ENCODE measurements at regions not wholly inside any gene's neighbourhood (a gene's known extent, or its start where the extent isn't known, plus 50 kb on each side); places are given as distances from the start of the nearest gene placed in this dataset.

DNA sequence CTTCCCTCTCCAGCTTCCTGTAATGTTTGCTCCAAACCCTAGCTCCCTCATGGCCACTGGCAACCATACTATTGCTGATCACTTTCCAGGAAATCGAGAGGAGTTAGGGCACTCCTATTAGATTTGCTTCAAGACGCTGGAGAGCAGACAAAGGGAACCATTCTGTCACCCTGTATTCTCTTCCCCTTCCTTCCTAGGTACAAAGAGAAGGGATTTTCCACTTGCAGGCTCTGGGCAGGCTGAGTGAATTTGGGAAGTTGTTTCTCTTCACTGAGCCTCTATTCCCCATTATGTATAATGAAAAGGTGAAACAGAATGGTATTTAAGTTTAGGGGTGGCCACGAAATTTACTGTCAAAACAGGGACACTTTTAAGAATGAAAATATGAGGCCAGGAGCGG lies 99.4 kb upstream of the LPP start:
- DNase-seq (ENCODE audit: extremely low read depth in 1 of 2, low read depth in 1 of 2), result no peak

DNA sequence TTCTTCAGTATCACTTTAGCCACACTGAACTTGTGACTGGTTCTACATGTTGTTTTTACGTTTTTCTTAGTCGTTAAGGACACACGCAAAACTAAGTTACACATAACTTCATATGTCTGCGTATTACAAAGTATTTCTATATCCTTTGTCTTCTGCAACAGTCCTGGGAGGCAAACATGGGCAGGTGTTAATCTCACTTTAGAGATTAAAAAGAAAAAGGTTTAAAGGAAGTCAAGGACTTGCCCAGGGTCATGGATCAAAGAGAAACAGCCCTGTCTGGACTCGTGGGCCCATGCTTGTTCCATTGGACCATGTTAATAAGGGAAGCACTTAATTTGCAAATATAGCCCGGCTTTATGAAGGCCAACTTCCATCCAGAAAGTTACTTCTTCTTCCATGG lies 98.6 kb upstream of the LPP start:
- no peak for DNase-seq (ENCODE audit: extremely low read depth in 1 of 2, low read depth in 1 of 2)

DNA sequence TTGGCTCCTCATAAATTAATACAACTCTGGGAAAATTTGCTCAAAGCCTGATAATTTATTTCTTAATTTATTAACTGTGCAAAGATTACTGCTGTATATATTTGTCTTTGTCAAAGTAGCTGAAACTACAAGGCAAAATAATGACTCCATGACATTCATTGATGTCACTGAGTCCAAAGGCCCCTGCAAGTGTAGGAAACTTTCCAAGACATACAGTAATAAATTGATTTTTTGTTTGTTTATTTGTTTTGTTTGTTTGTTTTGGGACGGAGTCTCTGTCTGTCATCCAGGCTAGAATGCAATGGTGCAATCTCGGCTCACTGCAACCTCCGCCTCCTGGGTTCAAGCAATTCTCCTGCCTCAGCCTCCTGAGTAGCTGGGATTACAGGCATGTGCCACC lies 96.8 kb upstream of the LPP start:
- no peak for DNase-seq (ENCODE audit: extremely low read depth in 1 of 2, low read depth in 1 of 2)

DNA sequence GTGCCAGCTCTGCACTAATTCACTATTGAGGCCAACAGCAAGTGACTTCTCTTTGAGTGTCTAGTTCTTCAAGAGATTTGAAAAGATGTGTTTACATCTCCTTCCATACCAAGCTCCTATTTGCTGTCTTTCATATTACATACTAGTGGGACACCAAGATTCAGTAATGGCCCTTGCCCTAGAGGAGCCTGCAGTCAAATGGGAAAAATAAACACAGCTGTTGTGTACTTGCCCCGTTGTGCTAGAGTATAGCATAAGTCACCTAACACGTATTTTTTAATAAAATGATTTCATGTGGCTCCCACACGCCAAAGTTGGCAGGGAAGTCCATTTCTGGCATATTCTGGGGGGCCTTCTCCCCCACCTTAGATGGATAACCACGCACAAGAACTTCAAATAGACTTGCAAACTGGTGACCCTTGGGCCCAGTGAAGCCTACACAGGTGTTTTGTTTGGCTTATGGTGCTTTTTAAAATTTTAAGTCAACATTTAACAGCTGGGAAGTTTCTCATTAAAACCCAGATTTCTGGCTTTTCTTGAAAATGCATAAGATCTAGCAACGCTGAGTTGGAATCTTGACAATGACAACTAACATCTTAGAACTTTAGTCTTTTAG lies 95.3 kb upstream of the LPP start:
- no peak for DNase-seq (ENCODE audit: extremely low read depth in 1 of 2, low read depth in 1 of 2)

DNA sequence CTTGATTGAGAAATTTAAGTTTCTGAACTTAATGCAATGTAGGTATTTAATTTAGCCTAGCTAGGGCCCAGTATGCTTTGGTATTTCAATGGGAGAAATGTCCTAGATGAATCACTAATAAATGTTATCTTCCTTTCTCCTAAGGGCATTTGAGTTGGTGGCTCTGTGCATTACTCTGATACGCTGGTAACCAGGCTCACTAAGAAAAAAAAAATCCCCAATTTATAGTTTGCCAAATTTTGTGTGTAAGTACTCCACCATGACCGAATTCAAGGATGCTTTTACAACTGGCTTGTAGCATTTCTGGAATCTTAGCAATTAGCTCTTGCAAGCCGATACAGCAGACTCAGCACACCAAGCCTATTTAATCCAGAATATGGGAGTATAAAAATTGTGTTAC lies 94.6 kb upstream of the LPP start:
- DNase-seq (ENCODE audit: extremely low read depth in 1 of 2, low read depth in 1 of 2), result no peak

DNA sequence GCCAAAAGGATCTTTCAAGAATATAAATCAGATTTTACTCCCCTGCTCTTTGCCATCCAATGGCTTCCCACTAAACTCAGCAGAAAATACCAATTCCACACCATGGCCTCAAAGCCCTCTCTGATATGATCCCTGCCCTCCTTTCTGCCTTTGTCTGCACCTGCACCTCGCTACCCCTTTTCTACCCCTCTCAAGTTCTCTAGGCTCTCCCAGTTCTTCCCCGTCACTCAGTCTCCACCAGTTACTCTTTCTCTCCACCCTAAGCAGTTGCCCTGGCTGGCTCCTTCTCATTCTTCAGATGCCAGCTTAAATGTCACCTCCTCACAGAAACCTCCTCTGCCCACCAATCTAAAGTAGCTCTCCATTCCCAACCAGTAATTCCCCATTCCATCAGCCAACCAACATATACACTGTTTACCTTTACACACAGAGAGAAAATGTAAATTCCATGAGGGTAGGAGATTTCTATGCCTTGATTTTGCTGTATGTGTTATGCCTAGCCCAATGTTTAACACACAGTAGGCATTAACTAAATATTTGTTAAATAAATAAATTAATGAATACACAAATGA lies 93.6 kb upstream of the LPP start:
- no peak for DNase-seq (ENCODE audit: extremely low read depth in 1 of 2, low read depth in 1 of 2)

DNA sequence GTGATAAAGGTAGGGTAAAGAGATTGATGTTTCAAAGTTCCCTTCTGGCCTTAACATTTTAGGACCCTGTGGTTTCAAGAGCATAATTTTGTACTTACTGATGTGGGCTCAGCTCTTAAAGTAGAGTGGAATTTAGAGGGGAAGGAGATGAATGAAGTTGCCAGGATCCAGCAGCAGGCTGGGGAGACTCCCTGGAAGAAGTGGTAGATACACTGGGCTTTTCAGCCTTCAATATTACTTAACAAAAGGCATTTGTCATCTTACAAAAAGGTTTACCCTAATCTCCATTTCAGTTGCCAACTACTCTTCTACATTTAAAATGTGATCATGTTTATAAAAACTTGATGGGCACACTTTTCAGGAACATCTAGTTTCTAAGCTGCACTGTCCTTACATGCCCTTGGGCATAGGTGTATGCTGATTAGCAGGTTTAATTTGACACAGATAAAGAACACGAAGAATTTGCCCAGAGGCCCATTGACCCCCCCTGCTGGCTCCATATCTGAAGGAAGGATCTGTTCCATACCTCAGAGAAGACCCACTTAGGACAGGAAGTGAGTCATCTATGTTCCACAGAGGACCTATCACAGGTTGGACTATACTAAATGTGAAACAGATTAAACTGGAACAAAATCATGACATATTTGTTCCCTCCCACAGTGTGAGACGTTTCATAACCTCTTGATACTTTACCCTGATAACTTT lies 93.0 kb upstream of the LPP start:
- no peak for DNase-seq (ENCODE audit: extremely low read depth in 1 of 2, low read depth in 1 of 2)

DNA sequence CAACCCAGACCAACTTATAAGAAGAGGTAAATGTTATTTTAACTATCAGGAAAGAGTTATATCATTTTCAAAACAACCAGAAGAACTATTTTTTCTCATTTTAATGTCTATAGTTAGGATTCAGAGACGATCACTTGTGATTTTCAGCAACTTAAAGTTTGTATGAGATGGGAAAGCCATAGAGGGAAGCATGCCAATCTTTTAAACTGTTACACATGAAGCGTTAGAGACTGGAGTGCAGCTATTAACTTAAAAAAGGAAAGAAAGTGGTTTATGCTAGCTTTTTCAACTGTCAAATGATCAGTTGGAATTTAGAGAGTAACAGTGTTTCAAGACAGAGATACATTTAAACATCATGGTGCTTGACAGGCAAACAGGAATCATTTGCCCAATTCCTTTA lies 91.7 kb upstream of the LPP start:
- DNase-seq (ENCODE audit: extremely low read depth in 1 of 2, low read depth in 1 of 2), result no peak

DNA sequence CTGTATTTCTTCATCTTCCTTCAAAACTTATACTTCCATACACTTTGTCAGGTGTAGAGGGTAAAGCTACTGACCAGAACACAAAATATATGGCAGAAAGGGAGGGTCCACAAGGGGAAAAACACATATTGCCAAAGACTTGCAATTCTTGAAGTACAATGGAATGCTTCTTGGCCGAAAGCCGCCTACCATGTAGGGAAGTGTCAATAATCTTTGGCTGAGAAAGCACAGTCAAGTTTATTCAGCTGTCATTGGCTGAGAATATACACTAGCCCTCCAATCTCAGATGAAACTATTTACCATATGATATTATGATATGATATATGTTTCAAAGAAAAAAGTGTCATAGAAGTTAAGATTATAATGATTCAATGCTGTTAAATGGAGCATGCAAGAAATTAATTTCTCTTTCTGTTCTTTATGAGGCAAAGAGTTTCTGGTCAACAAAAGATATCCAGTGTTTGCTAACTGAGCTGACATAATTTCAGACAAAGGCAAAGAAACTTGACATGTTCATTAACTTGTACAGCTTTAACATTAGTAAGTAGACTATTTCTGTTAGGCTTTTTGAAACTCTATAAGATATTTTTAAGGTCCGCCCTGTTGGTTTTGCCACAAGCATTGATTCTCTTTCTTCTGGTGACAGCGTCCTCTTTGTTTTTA lies 89.0 kb upstream of the LPP start:
- DNase-seq (ENCODE audit: extremely low read depth in 1 of 2, low read depth in 1 of 2), result no peak

DNA sequence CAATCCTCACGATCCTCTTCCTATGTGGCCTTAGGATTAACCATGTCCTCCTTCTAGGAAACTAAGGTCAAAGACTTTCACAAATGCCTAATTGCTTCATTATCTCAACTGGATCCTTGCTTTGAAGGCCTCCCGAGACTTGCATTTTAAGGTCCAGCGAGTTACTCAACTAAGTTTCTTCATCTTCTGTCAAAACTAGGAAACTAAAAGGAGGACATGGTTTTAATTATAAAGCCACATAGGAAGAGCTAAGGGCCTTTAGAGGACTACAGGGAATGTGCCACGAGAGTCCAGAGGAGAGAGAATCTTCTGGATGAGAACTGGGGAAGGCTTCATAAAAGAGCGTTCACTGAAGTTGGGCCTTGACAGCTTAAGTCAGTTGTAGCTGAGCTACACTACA lies 87.8 kb upstream of the LPP start:
- DNase-seq (ENCODE audit: extremely low read depth in 1 of 2, low read depth in 1 of 2), result no peak

DNA sequence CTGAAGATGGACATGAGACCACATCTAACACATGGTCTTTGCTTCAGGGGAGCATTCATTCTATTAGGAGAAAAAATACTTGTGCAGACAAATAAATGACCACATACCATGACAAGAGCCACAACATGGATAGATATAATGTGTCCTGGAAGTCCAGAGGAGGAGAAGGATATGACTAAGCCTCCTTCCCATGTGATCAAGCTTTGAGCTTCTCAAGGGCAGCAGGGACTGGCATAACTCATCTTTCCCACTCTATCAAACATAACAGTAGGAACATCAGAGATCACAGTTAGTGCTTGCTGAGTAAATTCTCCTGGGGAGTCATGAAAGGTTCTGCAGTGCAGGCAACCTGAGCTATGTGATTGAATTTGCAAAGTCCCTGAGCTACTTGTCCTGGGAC lies 86.0 kb upstream of the LPP start:
- no peak for DNase-seq (ENCODE audit: extremely low read depth in 1 of 2, low read depth in 1 of 2)

DNA sequence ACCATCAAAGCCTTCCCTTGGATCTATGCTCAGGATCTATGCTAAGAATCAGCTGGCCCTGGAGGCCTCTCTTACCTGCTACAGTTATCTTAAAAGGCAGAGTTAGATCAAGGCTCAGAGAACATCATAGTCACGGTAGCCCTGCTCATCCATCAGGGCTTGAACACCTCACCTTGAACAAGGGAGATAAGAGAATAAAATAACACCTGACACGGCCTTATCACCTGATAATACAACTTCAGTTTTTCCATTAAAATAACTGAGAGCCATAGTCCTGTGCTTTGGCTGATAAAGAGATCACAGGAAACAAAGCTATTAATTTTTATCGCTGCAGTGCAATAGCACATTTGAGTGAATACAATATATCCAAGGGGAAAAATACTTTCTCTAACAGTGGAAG lies 85.6 kb upstream of the LPP start:
- DNase-seq (ENCODE audit: extremely low read depth in 1 of 2, low read depth in 1 of 2), result no peak

DNA sequence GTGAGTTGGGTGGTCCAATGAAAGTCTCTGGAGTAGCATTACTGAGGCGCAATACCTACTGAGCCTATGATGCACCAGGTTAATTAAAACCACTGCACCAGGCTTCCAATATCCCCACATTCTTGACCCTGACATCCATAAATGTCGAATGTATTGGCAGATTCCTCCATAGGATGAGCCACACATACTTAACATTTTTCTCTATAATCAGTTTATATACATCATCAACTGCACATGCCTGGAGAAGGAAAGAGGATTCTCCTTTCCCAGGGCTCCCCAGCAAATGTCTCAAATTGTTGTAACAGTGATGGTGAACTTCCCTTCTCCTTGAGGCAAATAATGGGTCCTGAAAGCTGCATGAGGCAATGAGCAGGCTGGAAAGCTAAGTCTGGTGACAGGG lies 82.3 kb upstream of the LPP start:
- no peak for DNase-seq (ENCODE audit: extremely low read depth in 1 of 2, low read depth in 1 of 2)

DNA sequence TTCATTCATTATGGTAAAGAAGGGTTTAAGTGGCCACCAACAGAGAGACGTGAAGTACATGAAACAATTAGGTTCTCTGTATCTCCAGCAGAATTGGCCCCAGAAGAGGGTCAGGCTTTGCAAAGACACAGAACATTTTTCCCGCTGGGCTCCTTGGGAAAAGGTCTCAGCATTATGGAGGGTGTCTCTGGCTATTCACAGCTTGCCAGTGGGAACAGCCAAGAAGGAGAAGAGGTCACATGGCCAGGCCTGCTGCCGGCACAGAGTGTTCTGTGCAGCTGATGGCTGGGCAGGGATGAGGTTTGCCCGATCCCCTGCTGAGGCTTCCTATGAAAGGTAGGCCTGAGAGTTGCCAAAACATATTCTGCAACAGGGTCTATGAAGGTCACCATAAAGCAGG lies 77.8 kb upstream of the LPP start:
- DNase-seq (ENCODE audit: extremely low read depth in 1 of 2, low read depth in 1 of 2), result no peak

DNA sequence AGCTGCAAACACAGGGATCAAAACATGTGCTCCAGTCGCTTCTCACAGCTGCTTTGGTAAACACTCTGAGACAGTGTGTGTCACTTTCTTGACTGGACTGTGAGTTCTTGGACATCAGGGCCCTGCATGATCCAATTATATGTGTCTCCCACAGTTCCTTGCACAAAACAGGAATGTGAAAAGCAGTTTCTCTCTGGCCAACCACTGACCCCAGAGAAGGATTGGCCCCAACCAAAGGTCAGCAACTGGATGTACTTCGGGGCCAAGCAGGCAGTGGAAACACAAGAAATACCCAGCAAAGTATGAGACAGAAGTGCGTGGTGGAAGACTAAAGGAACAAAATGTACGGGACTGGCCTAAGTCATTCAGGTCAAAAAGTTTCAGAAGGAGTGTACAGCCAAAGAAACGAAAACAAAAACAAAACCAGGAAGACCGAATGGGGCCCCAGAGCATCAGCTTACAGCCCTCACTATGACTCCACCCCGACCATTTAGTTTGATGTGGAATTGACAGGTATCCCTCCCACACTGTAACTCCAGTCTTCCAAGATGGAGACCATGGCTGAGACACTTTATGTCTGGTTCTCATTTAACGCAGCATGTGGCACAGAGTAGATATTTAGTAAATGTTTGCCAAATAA lies 76.7 kb upstream of the LPP start:
- no peak for DNase-seq (ENCODE audit: extremely low read depth in 1 of 2, low read depth in 1 of 2)

DNA sequence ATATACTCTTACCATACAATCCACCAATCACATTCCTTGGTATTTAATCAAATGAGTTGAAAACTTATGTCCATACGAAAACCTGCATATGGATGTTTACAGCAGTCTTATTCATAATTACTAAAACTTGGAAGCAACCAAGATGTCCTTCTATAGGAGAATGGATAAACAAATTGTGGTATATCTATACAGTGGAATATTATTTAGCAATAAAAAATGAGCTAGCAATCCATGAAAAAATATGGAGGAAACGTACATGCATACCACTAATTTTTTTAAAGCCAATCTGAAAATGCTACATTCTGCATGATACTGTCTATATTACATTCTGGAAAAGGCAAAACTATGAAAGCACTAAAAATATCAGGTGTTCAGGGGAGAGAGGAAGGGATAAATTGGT lies 73.9 kb upstream of the LPP start:
- DNase-seq (ENCODE audit: extremely low read depth in 1 of 2, low read depth in 1 of 2), result no peak

DNA sequence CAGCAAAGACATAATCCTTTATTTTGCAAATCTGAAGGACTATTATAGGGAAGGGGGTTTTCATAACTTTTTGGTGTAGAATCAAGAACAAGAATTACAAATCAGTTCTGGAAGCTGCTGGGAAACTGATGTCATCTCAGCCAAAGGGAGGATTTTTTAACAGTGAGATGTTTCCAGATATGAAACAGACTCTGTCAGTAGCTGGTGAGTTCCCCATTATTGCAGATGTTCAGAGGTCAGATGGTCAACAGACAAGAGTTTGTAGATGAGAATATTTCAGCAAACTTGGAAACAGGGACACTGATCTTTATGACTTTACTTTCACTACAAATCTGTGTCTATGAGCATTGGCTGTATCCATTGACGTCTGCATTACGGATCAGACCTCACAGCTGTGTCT lies 71.9 kb upstream of the LPP start:
- no peak for DNase-seq (ENCODE audit: extremely low read depth in 1 of 2, low read depth in 1 of 2)

DNA sequence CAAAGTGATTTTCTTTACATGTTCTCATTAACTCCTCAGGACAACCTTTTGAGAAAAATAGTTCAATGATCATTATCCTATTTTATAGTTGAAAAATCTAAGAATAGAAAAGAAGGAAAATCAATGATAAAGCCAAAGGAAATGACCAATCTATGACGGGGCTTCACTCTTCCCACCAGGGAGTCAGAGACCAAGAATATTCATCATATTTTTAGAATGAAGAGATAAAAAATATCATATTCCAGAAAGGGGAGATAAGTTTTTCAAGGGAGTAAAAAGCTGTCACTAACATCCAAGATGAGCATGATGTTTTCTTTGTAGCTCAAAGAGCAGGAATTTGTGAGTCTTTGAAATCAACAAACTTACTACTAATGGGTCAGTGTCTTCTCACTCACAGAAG lies 71.5 kb upstream of the LPP start:
- DNase-seq (ENCODE audit: extremely low read depth in 1 of 2, low read depth in 1 of 2), result no peak

DNA sequence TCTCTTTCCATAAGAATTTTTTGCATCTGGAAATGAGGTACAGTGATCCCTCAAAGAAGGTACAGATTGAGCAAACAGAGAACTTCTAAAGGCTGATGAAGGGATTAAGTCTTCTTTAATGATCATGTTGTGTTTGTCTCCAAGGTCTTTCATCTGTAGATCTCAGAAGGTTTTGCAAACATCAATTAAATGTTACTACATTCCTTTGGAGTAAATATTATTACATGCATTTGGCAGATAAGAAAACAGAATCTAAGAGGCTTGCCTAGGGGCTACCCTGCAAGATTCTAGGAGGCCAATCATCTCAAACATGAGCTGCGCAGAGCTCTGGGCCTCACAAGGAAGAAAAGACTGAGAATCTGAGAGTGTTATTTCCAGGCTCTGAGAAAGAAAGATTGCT lies 70.9 kb upstream of the LPP start:
- DNase-seq (ENCODE audit: extremely low read depth in 1 of 2, low read depth in 1 of 2), result no peak

DNA sequence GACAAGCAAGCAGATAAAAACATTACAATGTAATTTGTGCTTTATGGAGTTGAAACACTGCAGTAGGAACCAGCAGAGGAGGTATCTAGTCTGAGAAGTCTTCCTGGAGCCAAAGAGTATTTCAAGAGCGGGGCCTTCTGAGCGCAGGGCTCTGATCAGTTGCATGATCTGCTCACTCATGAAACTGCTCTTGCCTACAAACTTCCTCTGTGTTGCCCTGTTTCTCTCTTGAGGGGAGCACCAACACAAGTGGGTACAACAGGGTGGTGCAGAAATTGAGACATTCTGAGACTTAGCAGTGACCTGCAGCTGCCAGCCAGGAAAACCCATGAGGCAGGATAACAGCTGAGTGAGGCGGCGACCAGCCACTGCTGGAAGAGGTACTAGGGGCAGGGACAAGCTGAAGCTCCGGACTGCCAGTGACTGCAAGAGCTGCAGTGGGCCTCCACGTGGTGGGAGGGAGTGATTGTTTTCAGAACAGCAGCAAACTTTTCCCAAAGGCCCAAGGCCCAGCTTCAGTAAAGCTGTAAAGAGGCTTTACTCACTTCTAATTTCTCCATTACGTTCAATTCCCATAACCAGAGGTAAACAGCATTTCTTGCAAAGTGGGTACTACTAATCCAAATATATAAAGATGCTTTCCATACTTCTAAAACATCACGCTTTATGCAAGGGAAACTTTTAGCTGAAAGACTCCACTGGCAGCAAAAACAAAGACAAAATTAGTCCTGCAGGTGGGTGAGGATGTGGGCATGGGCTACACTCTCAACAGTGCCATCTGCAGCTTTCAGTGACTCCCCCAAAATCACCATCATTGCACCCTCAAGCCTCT lies 69.0 kb upstream of the LPP start:
- no peak for DNase-seq (ENCODE audit: extremely low read depth in 1 of 2, low read depth in 1 of 2)

All from activated CD8-positive, alpha-beta memory T cell treated with anti-CD3 and anti-CD28 coated beads for 1 hour (primary cell).